ENCODE measurements at regions not wholly inside any gene's neighbourhood (a gene's known extent, or its start where the extent isn't known, plus 50 kb on each side); places are given as distances from the start of the nearest gene placed in this dataset.

DNA sequence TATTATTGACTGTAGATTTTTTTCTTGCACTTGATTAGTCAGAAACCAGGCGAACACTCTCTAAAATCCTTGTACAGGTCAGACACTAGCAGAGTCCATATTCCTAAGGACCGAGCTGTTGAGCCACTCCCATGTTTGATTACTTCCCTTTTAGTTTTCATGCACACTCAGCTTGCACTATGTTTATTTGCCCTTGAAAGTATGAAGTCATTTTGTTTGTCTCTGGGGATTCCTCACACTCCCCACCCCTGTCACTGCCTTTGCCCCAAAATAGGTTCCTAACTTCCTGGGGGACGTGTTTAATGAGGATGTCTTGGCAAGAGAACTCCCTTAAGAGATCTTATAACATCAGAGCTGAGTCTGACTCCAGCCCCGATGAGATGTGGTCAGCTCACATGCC lies 182.1 kb downstream of the EVX1 start:
- CTCF ChIA-PET: interaction anchor here (1.2 kb wide), 1 partner anchor 10 kb away, joined by 3 read pairs; no protein-coding TSS in a partner anchor

More for the DNA sequence above, 182.1 kb downstream of the EVX1 start:
- Histone ChIP-seq H3K9ac (replicated peaks; ENCODE audit: extremely low read depth, insufficient read depth, low read length) (no peak overlapping the region), H3K27ac (ENCODE audit: insufficient read depth, low read depth, low read length) (no peak overlapping the region), H3K27me3 (ENCODE audit: control insufficient read depth in 2 of 2, insufficient read depth in 2 of 2, low read length in 2 of 2) (peaks cover 1 to 2% of the 10 kb centered on the region in 2 experiments), H3K36me3 (ENCODE audit: control insufficient read depth in 2 of 2, extremely low read depth in 1 of 2, insufficient read depth in 2 of 2, low read length in 2 of 2) (no peaks in the 10 kb centered on the region), H3K79me2 (ENCODE audit: control insufficient read depth, insufficient read depth, low read length) (no peaks in the 10 kb centered on the region), H3K9me3 (replicated peaks; ENCODE audit: control insufficient read depth, insufficient read depth, low read length) (no peaks in the 10 kb centered on the region), H2AFZ (ENCODE audit: low read depth, low read length) (no peak overlapping the region), H3K4me2 (ENCODE audit: insufficient read depth, low read length) (no peak overlapping the region), H3K4me3 (replicated peaks in 1 of 3; ENCODE audit: insufficient read depth in 1 of 3, low read depth in 1 of 3, low read length in 3 of 3) (no peak overlapping the region), H3K9me1 (replicated peaks; ENCODE audit: control insufficient read depth, extremely low read depth, insufficient read depth, low read length) (no peaks in the 10 kb centered on the region), H3K4me1 (ENCODE audit: control insufficient read depth, extremely low read depth, insufficient read depth, low read length) (no peaks in the 10 kb centered on the region), H4K20me1 (replicated peaks; ENCODE audit: control insufficient read depth, extremely low read depth, insufficient read depth, low read length) (no peaks in the 10 kb centered on the region)
- BruUV-seq (replicated peaks): no TSS peak
- POLR2A ChIA-PET: no interaction called here
- intact Hi-C loops (cut with micrococcal nuclease): no loop called here
- FAIRE-seq: no peak
- dilution Hi-C loops (cut with MboI; ENCODE audit: extremely low pct_ligation_motif_present, low sequenced_read_pairs): no loop called here
- peak; percentile 6 for DNase-seq (ENCODE audit: low read depth, low spot score)
- TF ChIP-seq MYC (IDR thresholded peaks at IDR 0.05; ENCODE audit: low read depth, low read length) (no peak), EZH2 (IDR thresholded peaks at IDR 0.05; ENCODE audit: borderline replicate concordance, low read depth, low read length, severe bottlenecking) (no peak), MAX (IDR thresholded peaks at IDR 0.05; ENCODE audit: insufficient read depth, insufficient read length) (no peak), FOS (IDR thresholded peaks at IDR 0.05; ENCODE audit: borderline replicate concordance, insufficient read depth, low read length) (no peak), GATA2 (IDR thresholded peaks at IDR 0.05; ENCODE audit: insufficient read depth, insufficient read length, low read depth, low read length) (no peak), CTCF (IDR thresholded peaks at IDR 0.05; ENCODE audit: extremely low read depth in 1 of 2, insufficient read depth in 1 of 2, low read depth in 1 of 2, low read length in 2 of 2) (no peak), POLR2AphosphoS5 (IDR thresholded peaks at IDR 0.05; ENCODE audit: insufficient read depth, low read depth, low read length) (no peak), JUN (IDR thresholded peaks at IDR 0.05; ENCODE audit: borderline replicate concordance, insufficient read depth, insufficient read length, low read depth) (no peak), POLR2A (IDR thresholded peaks at IDR 0.05; ENCODE audit: low read depth, low read length) (no peak)
